GM12892 (cell line): ENCODE measurements at regions not wholly inside any gene's neighbourhood (a gene's known extent, or its start where the extent isn't known, plus 50 kb on each side); places are given as distances from the start of the nearest gene placed in this dataset.

Experiments
- POLR2A ChIP-seq: IDR thresholded peaks from 2 replicates; pipeline ENCODE4 v1.6.1; 2011; ENCODE audit warnings: low read depth, low read length, control low read depth
- POLR2AphosphoS5 ChIP-seq: IDR thresholded peaks from 2 replicates; pipeline ENCODE4 v1.6.1; 2011; ENCODE audit warnings: low read depth, low read length, control low read depth
- TAF1 ChIP-seq: IDR thresholded peaks from 2 replicates; pipeline ENCODE4 v1.6.1; 2011; ENCODE audit warnings: low read depth, mild to moderate bottlenecking, control low read depth, low read length, borderline replicate concordance

DNA sequence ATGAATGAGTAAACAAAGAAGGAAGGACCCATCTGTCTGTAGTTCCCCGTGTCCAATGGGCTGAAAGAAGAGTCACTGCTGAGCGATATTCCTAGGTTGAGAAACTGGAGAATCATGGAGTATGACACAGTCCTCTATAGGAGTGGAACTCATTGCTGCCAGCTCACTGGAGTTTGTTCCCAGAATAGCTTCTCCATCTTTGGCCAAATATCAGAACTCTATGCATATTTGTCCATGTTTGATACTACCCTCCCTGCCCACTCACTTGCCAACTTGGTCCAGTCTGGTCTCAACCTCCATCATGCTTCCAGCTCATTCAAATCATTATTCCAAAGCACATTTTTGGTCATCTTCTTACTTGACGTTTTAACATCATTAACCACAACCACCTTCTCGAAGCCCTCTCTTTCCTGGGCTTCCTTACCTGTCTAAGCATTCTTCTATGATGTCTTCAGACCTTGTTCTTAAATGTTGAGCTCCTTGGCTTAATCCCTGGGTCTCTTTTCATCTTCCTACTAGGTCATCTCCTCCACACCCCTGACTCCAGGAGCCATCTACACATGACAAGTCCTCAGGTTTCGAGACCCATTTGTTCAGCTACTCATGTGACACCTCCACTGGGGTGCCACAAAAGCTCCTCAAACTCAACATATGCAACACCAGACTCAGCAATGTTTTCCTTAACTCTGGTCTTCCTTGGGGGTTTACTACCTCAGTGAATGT, 221.6 kb downstream of the MYCN start:
- TF ChIP-seq POLR2A (no peak), POLR2AphosphoS5 (no peak), TAF1 (no peak)
